ENCODE measurements at regions not wholly inside any gene's neighbourhood (a gene's known extent, or its start where the extent isn't known, plus 50 kb on each side); places are given as distances from the start of the nearest gene placed in this dataset.
A peak's percentile ranks its signal among the peaks of the same experiment; 100 is the strongest.

DNA sequence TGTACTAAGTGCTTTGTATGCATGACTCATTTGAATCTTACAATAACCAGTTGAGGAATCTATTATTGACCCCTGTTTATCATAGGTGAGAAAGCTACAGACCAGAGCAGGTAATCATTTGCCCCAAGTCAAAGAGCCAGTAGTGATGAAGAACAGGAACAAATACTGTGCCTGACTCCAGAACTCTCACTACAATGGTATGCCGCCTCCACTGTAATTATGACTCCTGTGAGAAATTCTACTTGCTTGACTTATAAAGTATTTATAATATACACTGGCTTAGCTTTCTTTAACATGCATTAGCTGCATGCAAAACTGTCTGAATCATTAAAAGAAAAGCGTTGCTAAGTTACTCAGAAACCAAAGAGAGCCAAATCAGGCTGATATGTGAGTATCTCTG, 92.6 kb downstream of the ZNF281 start:
- no CpG with 5 or more reads among the region's 2 CpGs for WGBS (ENCODE audit: insufficient coverage, low lambda C conversion rate)
- no peak for DNase-seq
- no peaks in the 10 kb centered on the region for H3K27me3 ChIP-seq (ENCODE audit: control insufficient read depth, insufficient read depth, low read length)
- no peak overlapping the region for H3K27ac ChIP-seq (ENCODE audit: low read length)
- no peaks in the 10 kb centered on the region for H3K36me3 ChIP-seq (ENCODE audit: control insufficient read depth, insufficient read depth, low read length)
- no peak overlapping the region for H3K4me3 ChIP-seq (ENCODE audit: low read length)
- H3K9me3 ChIP-seq (ENCODE audit: control insufficient read depth, low read depth, low read length), result no peaks in the 10 kb centered on the region
- peaks cover 11% of the 10 kb centered on the region for H3K4me1 ChIP-seq (ENCODE audit: control insufficient read depth, insufficient read depth, low read length)

GRCh38 chr1:200316148-200316803, 93.6 kb downstream of the ZNF281 start:
- WGBS (ENCODE audit: insufficient coverage, low lambda C conversion rate), result no CpG with 5 or more reads among the region's 7 CpGs
- Histone ChIP-seq H3K4me3 (ENCODE audit: low read length) (no peak overlapping the region), H3K27me3 (ENCODE audit: control insufficient read depth, insufficient read depth, low read length) (no peaks in the 10 kb centered on the region), H3K27ac (ENCODE audit: low read length) (no peak overlapping the region), H3K36me3 (ENCODE audit: control insufficient read depth, insufficient read depth, low read length) (no peaks in the 10 kb centered on the region), H3K9me3 (ENCODE audit: control insufficient read depth, low read depth, low read length) (no peaks in the 10 kb centered on the region), H3K4me1 (ENCODE audit: control insufficient read depth, insufficient read depth, low read length) (peaks cover 11% of the 10 kb centered on the region)
- DNase-seq, result no peak

- no peaks in the 10 kb centered on the region for H3K27me3 ChIP-seq (ENCODE audit: control insufficient read depth, insufficient read depth, low read length)
- no peaks in the 10 kb centered on the region for H3K36me3 ChIP-seq (ENCODE audit: control insufficient read depth, insufficient read depth, low read length)
- 0% methylated on average over 2 of the region's 5 CpGs for WGBS (ENCODE audit: insufficient coverage, low lambda C conversion rate)
- H3K4me3 ChIP-seq (ENCODE audit: low read length), result no peak overlapping the region
- peaks cover 11% of the 10 kb centered on the region for H3K4me1 ChIP-seq (ENCODE audit: control insufficient read depth, insufficient read depth, low read length)
- H3K9me3 ChIP-seq (ENCODE audit: control insufficient read depth, low read depth, low read length), result no peaks in the 10 kb centered on the region
- peak in 1 of 2 donors; percentile 59 for DNase-seq
- H3K27ac ChIP-seq (ENCODE audit: low read length), result peak overlapping the region; percentile 6
Measured at GRCh38 chr1:200314085-200314750, 95.6 kb downstream of the ZNF281 start.

- no peaks in the 10 kb centered on the region for H3K27me3 ChIP-seq (ENCODE audit: control insufficient read depth, insufficient read depth, low read length)
- no peaks in the 10 kb centered on the region for H3K36me3 ChIP-seq (ENCODE audit: control insufficient read depth, insufficient read depth, low read length)
- H3K4me3 ChIP-seq (ENCODE audit: low read length), result no peak overlapping the region
- no CpG with 5 or more reads among the region's 1 CpG for WGBS (ENCODE audit: insufficient coverage, low lambda C conversion rate)
- H3K4me1 ChIP-seq (ENCODE audit: control insufficient read depth, insufficient read depth, low read length), result peaks cover 11% of the 10 kb centered on the region
- no peaks in the 10 kb centered on the region for H3K9me3 ChIP-seq (ENCODE audit: control insufficient read depth, low read depth, low read length)
- no peak overlapping the region for H3K27ac ChIP-seq (ENCODE audit: low read length)
- no peak for DNase-seq
Measured at GRCh38 chr1:200311256-200311655, 98.6 kb downstream of the ZNF281 start.

DNA sequence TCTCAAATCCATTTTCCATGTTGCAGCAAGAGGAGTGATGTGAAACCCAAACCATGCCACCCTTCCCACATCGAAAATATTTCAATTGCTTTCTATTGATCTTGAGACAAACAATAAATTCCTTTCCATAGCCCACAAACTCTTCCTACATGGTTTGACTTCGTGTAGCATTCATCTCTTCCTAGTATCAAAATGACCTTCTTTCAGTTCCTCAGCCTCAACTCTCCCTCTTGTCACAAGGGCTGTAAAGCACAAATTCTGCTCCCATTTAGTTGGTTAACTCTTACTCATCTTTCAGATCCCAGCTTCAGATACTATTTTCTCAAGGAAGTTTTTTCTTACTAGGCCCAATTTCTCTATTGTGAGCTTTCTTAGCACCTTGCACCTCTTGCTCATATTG, 99.0 kb downstream of the ZNF281 start:
- Histone ChIP-seq H3K36me3 (ENCODE audit: control insufficient read depth, insufficient read depth, low read length) (no peaks in the 10 kb centered on the region), H3K9me3 (ENCODE audit: control insufficient read depth, low read depth, low read length) (no peaks in the 10 kb centered on the region), H3K4me3 (ENCODE audit: low read length) (no peak overlapping the region), H3K27me3 (ENCODE audit: control insufficient read depth, insufficient read depth, low read length) (no peaks in the 10 kb centered on the region), H3K4me1 (ENCODE audit: control insufficient read depth, insufficient read depth, low read length) (peaks cover 11% of the 10 kb centered on the region), H3K27ac (ENCODE audit: low read length) (no peak overlapping the region)
- no peak for DNase-seq
- 63% methylated on average over 1 of the region's 2 CpGs for WGBS (ENCODE audit: insufficient coverage, low lambda C conversion rate)

- WGBS (ENCODE audit: insufficient coverage, low lambda C conversion rate), result no CpG with 5 or more reads among the region's 2 CpGs
- no peaks in the 10 kb centered on the region for H3K27me3 ChIP-seq (ENCODE audit: control insufficient read depth, insufficient read depth, low read length)
Measured at GRCh38 chr1:200307755-200308066, 102.1 kb downstream of the ZNF281 start.

GRCh38 chr1:200306944-200307754, 102.7 kb downstream of the ZNF281 start:
- no peak for DNase-seq
- no peaks in the 10 kb centered on the region for H3K36me3 ChIP-seq (ENCODE audit: control insufficient read depth, insufficient read depth, low read length)
- no peaks in the 10 kb centered on the region for H3K4me1 ChIP-seq (ENCODE audit: control insufficient read depth, insufficient read depth, low read length)
- H3K27me3 ChIP-seq (ENCODE audit: control insufficient read depth, insufficient read depth, low read length), result no peaks in the 10 kb centered on the region
- no peak overlapping the region for H3K4me3 ChIP-seq (ENCODE audit: low read length)
- no peaks in the 10 kb centered on the region for H3K9me3 ChIP-seq (ENCODE audit: control insufficient read depth, low read depth, low read length)
- H3K27ac ChIP-seq (ENCODE audit: low read length), result no peak overlapping the region
- 46% methylated on average over 3 of the region's 8 CpGs for WGBS (ENCODE audit: insufficient coverage, low lambda C conversion rate)

More at GRCh38 chr1:200307755-200308066, 102.1 kb downstream of the ZNF281 start:
- no peaks in the 10 kb centered on the region for H3K9me3 ChIP-seq (ENCODE audit: control insufficient read depth, low read depth, low read length)
- H3K4me1 ChIP-seq (ENCODE audit: control insufficient read depth, insufficient read depth, low read length), result no peaks in the 10 kb centered on the region
- H3K27ac ChIP-seq (ENCODE audit: low read length), result no peak overlapping the region
- H3K4me3 ChIP-seq (ENCODE audit: low read length), result no peak overlapping the region
- no peak for DNase-seq
- no peaks in the 10 kb centered on the region for H3K36me3 ChIP-seq (ENCODE audit: control insufficient read depth, insufficient read depth, low read length)

DNA sequence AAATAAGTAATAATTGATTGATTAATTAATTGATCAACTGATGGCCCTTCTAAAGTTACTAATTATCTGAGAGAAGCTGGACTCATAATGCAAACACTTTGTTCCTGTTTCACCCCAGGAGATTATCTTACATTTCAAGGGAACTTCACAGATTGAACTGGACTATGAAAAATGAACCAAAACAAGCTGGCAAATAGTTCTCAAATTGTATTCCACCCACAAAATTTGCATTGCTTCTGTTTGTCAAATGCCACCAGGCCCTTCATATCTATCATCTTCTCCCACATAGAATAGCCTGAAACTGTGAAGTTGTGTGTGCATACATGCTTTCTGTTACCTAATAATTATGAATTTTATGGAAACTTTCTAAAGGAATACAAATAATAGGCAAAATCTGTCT, 104.0 kb downstream of the ZNF281 start:
- Histone ChIP-seq H3K4me3 (ENCODE audit: low read length) (no peak overlapping the region), H3K9me3 (ENCODE audit: control insufficient read depth, low read depth, low read length) (no peaks in the 10 kb centered on the region), H3K27ac (ENCODE audit: low read length) (no peak overlapping the region), H3K36me3 (ENCODE audit: control insufficient read depth, insufficient read depth, low read length) (no peaks in the 10 kb centered on the region), H3K4me1 (ENCODE audit: control insufficient read depth, insufficient read depth, low read length) (peaks cover 3% of the 10 kb centered on the region), H3K27me3 (ENCODE audit: control insufficient read depth, insufficient read depth, low read length) (no peaks in the 10 kb centered on the region)
- no peak for DNase-seq

GRCh38 chr1:200304171-200304570, 105.7 kb downstream of the ZNF281 start:
- H3K36me3 ChIP-seq (ENCODE audit: control insufficient read depth, insufficient read depth, low read length), result no peaks in the 10 kb centered on the region
- no peak for DNase-seq
- WGBS (ENCODE audit: insufficient coverage, low lambda C conversion rate), result no CpG with 5 or more reads among the region's 1 CpG
- H3K4me1 ChIP-seq (ENCODE audit: control insufficient read depth, insufficient read depth, low read length), result peaks cover 3% of the 10 kb centered on the region
- no peak overlapping the region for H3K4me3 ChIP-seq (ENCODE audit: low read length)
- H3K27me3 ChIP-seq (ENCODE audit: control insufficient read depth, insufficient read depth, low read length), result no peaks in the 10 kb centered on the region
- no peaks in the 10 kb centered on the region for H3K9me3 ChIP-seq (ENCODE audit: control insufficient read depth, low read depth, low read length)
- no peak overlapping the region for H3K27ac ChIP-seq (ENCODE audit: low read length)

GRCh38 chr1:200302921-200303290, 106.9 kb downstream of the ZNF281 start:
- no peak for DNase-seq
- Histone ChIP-seq H3K4me1 (ENCODE audit: control insufficient read depth, insufficient read depth, low read length) (peaks cover 3% of the 10 kb centered on the region), H3K27ac (ENCODE audit: low read length) (no peak overlapping the region), H3K4me3 (ENCODE audit: low read length) (peak overlapping the region; percentile 55), H3K9me3 (ENCODE audit: control insufficient read depth, low read depth, low read length) (no peaks in the 10 kb centered on the region), H3K36me3 (ENCODE audit: control insufficient read depth, insufficient read depth, low read length) (no peaks in the 10 kb centered on the region), H3K27me3 (ENCODE audit: control insufficient read depth, insufficient read depth, low read length) (no peaks in the 10 kb centered on the region)
- 27% methylated on average over 2 of the region's 13 CpGs for WGBS (ENCODE audit: insufficient coverage, low lambda C conversion rate)
